ENCODE measurements at regions not wholly inside any gene's neighbourhood (a gene's known extent, or its start where the extent isn't known, plus 50 kb on each side); places are given as distances from the start of the nearest gene placed in this dataset.

GRCh38 chrX:39681885-39682284 lies 415.9 kb downstream of the BCOR start:
- H2AFZ ChIP-seq (ENCODE audit: low read depth, low read length, severe bottlenecking): no peak overlapping the region
- no peaks in the 10 kb centered on the region for H3K36me3 ChIP-seq (ENCODE audit: low read length)
- TF ChIP-seq EZH2phosphoT487 (conservative IDR thresholded peaks at IDR 0.05; ENCODE audit: low read length): no peak
- TF ChIP-seq CTCF (IDR thresholded peaks at IDR 0.05; ENCODE audit: insufficient read depth, low read length, poor library complexity, severe bottlenecking): no peak
- no peaks in the 10 kb centered on the region for H3K9me2 ChIP-seq (replicated peaks; ENCODE audit: insufficient read depth, low read length)
- no peak overlapping the region for H3K4me2 ChIP-seq (ENCODE audit: low read depth, low read length, poor library complexity, severe bottlenecking)
- H3F3A ChIP-seq (ENCODE audit: insufficient read depth): no peaks in the 10 kb centered on the region
- H3K27ac ChIP-seq (ENCODE audit: low read depth, low read length): no peak overlapping the region
- no peak overlapping the region for H3K4me3 ChIP-seq (ENCODE audit: insufficient read depth, low read length, poor library complexity, severe bottlenecking)
- H3K79me2 ChIP-seq (ENCODE audit: insufficient read depth, low read length): no peaks in the 10 kb centered on the region
- H3K9ac ChIP-seq (ENCODE audit: low read length): no peak overlapping the region
- no peaks in the 10 kb centered on the region for H3K9me3 ChIP-seq (ENCODE audit: insufficient read depth, low read length)
- no peaks in the 10 kb centered on the region for H3K27me3 ChIP-seq (ENCODE audit: low read length)
- no peaks in the 10 kb centered on the region for H4K20me1 ChIP-seq (ENCODE audit: low read depth, low read length)

GRCh38 chrX:39682778-39683177 lies 415.0 kb downstream of the BCOR start:
- H3K36me3 ChIP-seq (ENCODE audit: low read length): no peaks in the 10 kb centered on the region
- H3K4me2 ChIP-seq (ENCODE audit: low read depth, low read length, poor library complexity, severe bottlenecking): no peak overlapping the region
- no peak overlapping the region for H3K9ac ChIP-seq (ENCODE audit: low read length)
- H2AFZ ChIP-seq (ENCODE audit: low read depth, low read length, severe bottlenecking): no peak overlapping the region
- no peaks in the 10 kb centered on the region for H3F3A ChIP-seq (ENCODE audit: insufficient read depth)
- TF ChIP-seq EZH2phosphoT487 (conservative IDR thresholded peaks at IDR 0.05; ENCODE audit: low read length): no peak
- H3K9me3 ChIP-seq (ENCODE audit: insufficient read depth, low read length): no peaks in the 10 kb centered on the region
- H3K27ac ChIP-seq (ENCODE audit: low read depth, low read length): no peak overlapping the region
- H3K27me3 ChIP-seq (ENCODE audit: low read length): no peaks in the 10 kb centered on the region
- no peaks in the 10 kb centered on the region for H3K79me2 ChIP-seq (ENCODE audit: insufficient read depth, low read length)
- no peak overlapping the region for H3K4me3 ChIP-seq (ENCODE audit: insufficient read depth, low read length, poor library complexity, severe bottlenecking)
- H4K20me1 ChIP-seq (ENCODE audit: low read depth, low read length): no peaks in the 10 kb centered on the region
- no peaks in the 10 kb centered on the region for H3K9me2 ChIP-seq (replicated peaks; ENCODE audit: insufficient read depth, low read length)

GRCh38 chrX:39688219-39688575 lies 409.6 kb downstream of the BCOR start:
- Histone ChIP-seq H3K4me3 (ENCODE audit: insufficient read depth, low read length, poor library complexity, severe bottlenecking) (no peak overlapping the region), H3K9me3 (ENCODE audit: insufficient read depth, low read length) (no peaks in the 10 kb centered on the region), H3K36me3 (ENCODE audit: low read length) (no peaks in the 10 kb centered on the region), H3F3A (ENCODE audit: insufficient read depth) (no peaks in the 10 kb centered on the region), H4K20me1 (ENCODE audit: low read depth, low read length) (no peaks in the 10 kb centered on the region), H3K27me3 (ENCODE audit: low read length) (no peaks in the 10 kb centered on the region), H3K79me2 (ENCODE audit: insufficient read depth, low read length) (no peaks in the 10 kb centered on the region), H3K27ac (ENCODE audit: low read depth, low read length) (no peak overlapping the region), H3K4me2 (ENCODE audit: low read depth, low read length, poor library complexity, severe bottlenecking) (no peak overlapping the region), H2AFZ (ENCODE audit: low read depth, low read length, severe bottlenecking) (no peak overlapping the region), H3K9me2 (replicated peaks; ENCODE audit: insufficient read depth, low read length) (no peaks in the 10 kb centered on the region), H3K9ac (ENCODE audit: low read length) (no peak overlapping the region)
- no peak for TF ChIP-seq CTCF (IDR thresholded peaks at IDR 0.05; ENCODE audit: insufficient read depth, low read length, poor library complexity, severe bottlenecking)
- TF ChIP-seq EZH2phosphoT487 (conservative IDR thresholded peaks at IDR 0.05; ENCODE audit: low read length): no peak

- Histone ChIP-seq H4K20me1 (ENCODE audit: low read depth, low read length) (no peaks in the 10 kb centered on the region), H3K9me3 (ENCODE audit: insufficient read depth, low read length) (no peaks in the 10 kb centered on the region), H3F3A (ENCODE audit: insufficient read depth) (no peaks in the 10 kb centered on the region), H2AFZ (ENCODE audit: low read depth, low read length, severe bottlenecking) (no peak overlapping the region), H3K9ac (ENCODE audit: low read length) (no peak overlapping the region), H3K27me3 (ENCODE audit: low read length) (no peaks in the 10 kb centered on the region), H3K79me2 (ENCODE audit: insufficient read depth, low read length) (no peaks in the 10 kb centered on the region), H3K27ac (ENCODE audit: low read depth, low read length) (no peak overlapping the region), H3K4me2 (ENCODE audit: low read depth, low read length, poor library complexity, severe bottlenecking) (no peak overlapping the region), H3K36me3 (ENCODE audit: low read length) (no peaks in the 10 kb centered on the region), H3K4me3 (ENCODE audit: insufficient read depth, low read length, poor library complexity, severe bottlenecking) (no peak overlapping the region), H3K9me2 (replicated peaks; ENCODE audit: insufficient read depth, low read length) (no peaks in the 10 kb centered on the region)
- TF ChIP-seq EZH2phosphoT487 (conservative IDR thresholded peaks at IDR 0.05; ENCODE audit: low read length) (no peak), CTCF (IDR thresholded peaks at IDR 0.05; ENCODE audit: insufficient read depth, low read length, poor library complexity, severe bottlenecking) (no peak)
Observed at GRCh38 chrX:39688576-39689375, 409.0 kb downstream of the BCOR start.
